PC-3 (cell line): ENCODE measurements at regions not wholly inside any gene's neighbourhood (a gene's known extent, or its start where the extent isn't known, plus 50 kb on each side); places are given as distances from the start of the nearest gene placed in this dataset.

Source experiments
- EZH2phosphoT487 ChIP-seq: fragments of 300-600 bp; sonication (generic); IDR thresholded peaks from 2 replicates; pipeline ENCODE4 v1.6.1; 2018; ENCODE audit warnings: mild to moderate bottlenecking, antibody characterized with exemption, low read length, borderline replicate concordance
- TF ChIP-seq, protein P1 (sequence below): fragments of 300-600 bp; sonication (generic); conservative IDR thresholded peaks from 2 replicates; pipeline ENCODE4 v1.5.1; 2017; ENCODE audit warnings: antibody characterized with exemption, low read depth, mild to moderate bottlenecking, low read length

DNA sequence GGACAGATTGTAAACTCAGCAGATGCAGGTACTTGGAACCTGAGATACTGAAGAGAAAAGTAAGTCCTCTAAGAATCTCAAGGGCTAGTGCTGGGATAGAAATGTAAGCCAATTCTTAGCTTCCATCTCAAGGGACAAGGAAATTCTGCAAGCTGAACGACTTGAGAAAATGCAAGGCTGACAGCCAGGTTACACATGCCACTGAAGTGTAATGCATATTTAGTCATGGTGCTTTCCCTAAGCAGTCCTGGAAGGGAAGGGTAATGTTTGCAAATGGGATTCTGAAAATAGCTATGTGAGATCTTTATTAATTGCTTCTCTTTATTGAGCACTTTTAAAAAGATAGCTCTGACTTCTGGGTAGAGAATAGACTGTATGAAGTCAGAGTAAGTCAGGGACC is 402.7 kb upstream of the SEL1L start:
- TF ChIP-seq, protein P1, sequence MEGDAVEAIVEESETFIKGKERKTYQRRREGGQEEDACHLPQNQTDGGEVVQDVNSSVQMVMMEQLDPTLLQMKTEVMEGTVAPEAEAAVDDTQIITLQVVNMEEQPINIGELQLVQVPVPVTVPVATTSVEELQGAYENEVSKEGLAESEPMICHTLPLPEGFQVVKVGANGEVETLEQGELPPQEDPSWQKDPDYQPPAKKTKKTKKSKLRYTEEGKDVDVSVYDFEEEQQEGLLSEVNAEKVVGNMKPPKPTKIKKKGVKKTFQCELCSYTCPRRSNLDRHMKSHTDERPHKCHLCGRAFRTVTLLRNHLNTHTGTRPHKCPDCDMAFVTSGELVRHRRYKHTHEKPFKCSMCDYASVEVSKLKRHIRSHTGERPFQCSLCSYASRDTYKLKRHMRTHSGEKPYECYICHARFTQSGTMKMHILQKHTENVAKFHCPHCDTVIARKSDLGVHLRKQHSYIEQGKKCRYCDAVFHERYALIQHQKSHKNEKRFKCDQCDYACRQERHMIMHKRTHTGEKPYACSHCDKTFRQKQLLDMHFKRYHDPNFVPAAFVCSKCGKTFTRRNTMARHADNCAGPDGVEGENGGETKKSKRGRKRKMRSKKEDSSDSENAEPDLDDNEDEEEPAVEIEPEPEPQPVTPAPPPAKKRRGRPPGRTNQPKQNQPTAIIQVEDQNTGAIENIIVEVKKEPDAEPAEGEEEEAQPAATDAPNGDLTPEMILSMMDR: no peak
- TF ChIP-seq EZH2phosphoT487: no peak
